Ecto neural progenitor cell (in vitro differentiated cells): ENCODE measurements at regions not wholly inside any gene's neighbourhood (a gene's known extent, or its start where the extent isn't known, plus 50 kb on each side); places are given as distances from the start of the nearest gene placed in this dataset.
"Not testable (repeated sequence)": the region's sequence is repeated elsewhere in the genome, so short reads cannot be mapped to it uniquely, and the experiment has no call there.

ENCODE experiments used
- DNase-seq: peaks from one replicate; pipeline ENCODE4 v3.0.0-alpha.2; 2018; ENCODE audit warnings: low spot score

GRCh38 chr15:75763635-75764600, 51.3 kb upstream of the CSPG4 start:
- not testable (repeated sequence) for DNase-seq

GRCh38 chr15:75763137-75763611, 50.5 kb upstream of the CSPG4 start:
- no peak for DNase-seq
